ENCODE measurements at regions not wholly inside any gene's neighbourhood (a gene's known extent, or its start where the extent isn't known, plus 50 kb on each side); places are given as distances from the start of the nearest gene placed in this dataset.

- TF ChIP-seq CTCF (IDR thresholded peaks at IDR 0.05) (no peak), ZFX (IDR thresholded peaks at IDR 0.05; ENCODE audit: borderline replicate concordance) (no peak)
These were observed 436.1 kb downstream of the XYLT1 start for GRCh38 chr16:17034477-17035252.
